Posterior cingulate gyrus (tissue), 11 donors: ENCODE measurements at regions not wholly inside any gene's neighbourhood (a gene's known extent, or its start where the extent isn't known, plus 50 kb on each side); places are given as distances from the start of the nearest gene placed in this dataset.
A peak's percentile ranks its signal among the peaks of the same experiment; 100 is the strongest.

Source experiments
- DNase-seq, 10 donors: peaks; one replicate each; pipeline versions ENCODE4 v3.0.0 to v3.0.0-alpha.2; 2020 to 2021; ENCODE audit warnings: mixed read lengths in 3 of 10
- intact Hi-C: fragments of 100-400 bp; cut with DNase I; formaldehyde crosslinking; loops from one replicate; pipeline ENCODE4 v1.15.1; 2023

DNA sequence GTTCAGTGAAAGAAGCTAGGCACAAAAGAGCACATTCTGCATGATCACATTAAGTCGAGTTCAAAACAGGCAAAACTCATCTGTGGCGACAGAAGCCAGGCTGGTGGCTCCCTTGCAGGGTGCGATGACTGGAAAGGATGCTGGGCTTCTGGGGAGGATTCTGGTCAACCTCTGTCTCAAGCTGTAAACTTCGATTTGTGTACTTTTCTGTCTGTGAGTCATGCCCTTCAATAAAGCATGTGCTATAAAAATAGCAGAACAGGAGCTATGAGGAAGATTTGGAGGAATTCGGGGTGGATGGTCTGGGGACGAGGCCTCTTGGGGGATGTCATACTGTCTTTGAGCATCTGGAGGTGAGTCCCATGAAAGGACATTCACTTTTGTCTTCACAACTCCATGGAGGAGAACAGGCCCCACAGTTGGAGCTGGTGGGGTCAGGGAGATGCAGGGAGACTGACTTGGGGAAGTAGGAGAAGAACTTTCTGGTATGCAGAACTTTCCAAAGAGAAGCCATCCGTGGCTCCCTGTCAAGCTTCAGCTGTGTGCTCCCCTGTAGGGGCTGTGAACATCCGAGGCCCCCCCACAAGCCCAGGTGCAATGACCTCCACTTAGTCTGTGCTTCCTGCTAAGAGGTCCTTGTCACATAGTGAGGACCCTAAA is 77.8 kb upstream of the LINC01488 start:
- intact Hi-C loops: no loop called here
- peak in 1 of 10 donors; percentile 52 for DNase-seq

DNA sequence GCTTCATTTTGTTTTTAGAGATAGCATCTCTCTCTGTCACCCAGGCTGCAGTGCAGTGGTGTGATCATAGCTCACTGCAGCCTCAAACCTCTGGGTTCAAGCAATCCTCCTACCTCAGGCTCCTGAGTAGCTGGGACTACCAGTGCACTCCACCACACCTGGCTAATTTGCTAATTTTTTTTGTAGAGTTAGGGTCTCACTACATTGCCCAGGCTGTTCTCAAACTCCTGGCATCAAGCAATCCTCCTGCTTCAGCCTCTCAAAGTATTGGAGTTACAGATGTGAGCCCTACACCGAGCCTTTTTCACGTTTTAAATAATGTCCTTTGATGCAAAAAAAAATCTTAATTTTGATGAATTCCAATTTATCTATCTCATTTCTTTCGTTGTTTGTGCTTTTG is 75.4 kb upstream of the LINC01488 start:
- intact Hi-C loops: no loop called here
- no peak for DNase-seq

DNA sequence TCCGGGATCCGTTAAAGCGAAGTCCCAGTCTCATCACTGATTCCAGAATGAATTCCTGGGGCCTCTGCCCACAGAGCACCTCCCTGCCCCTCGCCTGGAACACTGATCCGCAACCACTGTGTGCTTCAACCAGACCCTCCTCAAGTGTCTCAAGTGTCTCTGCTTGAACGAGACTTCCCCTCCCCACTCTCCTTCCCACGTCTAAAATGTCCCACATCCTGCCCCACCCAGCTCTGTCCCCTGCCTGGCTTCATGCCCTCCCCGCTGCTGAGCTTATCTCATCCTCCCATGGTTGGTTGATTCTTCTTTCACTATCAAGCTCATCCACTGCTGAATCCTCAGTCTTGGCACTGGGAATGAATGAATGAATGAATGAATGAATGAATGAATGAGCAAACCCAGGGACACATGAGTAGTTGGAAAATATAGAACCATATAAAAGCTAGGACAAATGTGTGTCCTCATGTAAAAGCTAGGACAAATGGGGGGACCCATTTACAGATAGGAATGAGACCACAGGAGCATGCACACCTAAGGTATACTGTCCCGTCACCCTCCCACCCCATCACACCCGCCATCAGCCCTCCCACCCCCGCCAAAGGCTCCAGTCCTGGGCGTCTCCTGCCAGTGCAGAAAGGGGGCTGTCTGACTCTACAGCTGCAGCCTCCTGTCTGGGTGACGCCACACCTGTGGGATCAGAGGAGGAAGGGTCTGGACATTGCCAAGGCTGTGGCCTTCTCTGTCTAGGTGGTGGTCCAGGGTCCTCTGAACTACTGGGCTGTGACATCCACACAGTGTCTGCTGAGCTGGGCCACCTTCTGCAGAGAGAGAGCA is 71.4 kb upstream of the LINC01488 start:
- intact Hi-C loops: no loop called here
- peak in 1 of 10 donors; percentile 33 for DNase-seq

- intact Hi-C loops: no loop called here
- no peak for DNase-seq
Measured at GRCh38 chr11:69411257-69411924, 70.1 kb upstream of the LINC01488 start.

DNA sequence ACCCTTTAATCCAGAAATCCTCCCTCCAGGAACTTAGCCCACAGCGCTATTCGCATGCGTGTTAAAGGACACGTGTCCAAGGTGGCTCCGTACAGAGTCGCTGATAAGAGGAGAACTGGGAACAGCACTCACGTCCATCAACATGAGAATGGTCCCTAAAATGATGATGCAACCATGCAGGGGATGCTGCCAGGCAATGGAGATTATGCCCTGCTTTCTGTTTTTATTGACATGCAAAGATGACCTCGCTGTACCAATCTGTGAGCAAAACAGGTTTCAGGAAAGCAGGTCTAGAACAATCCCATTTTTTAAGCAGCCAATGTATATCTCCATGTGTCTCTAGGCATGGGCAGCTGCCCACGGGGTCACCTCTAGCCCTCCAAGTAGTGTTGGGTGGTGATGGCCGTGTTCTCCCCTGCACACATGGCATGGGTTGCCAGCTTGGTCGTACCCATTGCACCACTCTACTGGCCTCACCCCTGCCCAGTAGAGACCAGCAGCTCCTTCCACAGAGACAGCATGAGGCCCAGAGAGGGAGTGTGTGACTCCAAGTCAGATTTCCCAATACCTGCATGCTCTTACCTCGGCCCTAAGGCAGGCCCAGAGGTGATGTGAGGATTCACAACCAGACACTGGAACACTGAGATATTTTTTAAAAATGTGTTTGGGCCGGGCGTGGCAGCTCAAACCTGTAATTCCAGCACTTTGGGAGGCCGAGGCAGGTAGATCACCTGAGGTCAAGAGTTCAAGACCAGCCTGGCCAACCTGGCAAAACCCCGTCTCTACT is 68.3 kb upstream of the LINC01488 start:
- DNase-seq: peak in 2 of 10 donors; percentile 29 to 52
- intact Hi-C loops: no loop called here

- DNase-seq: no peak
- intact Hi-C loops: no loop called here
Measured at GRCh38 chr11:69413993-69414392, 67.5 kb upstream of the LINC01488 start.

GRCh38 chr11:69414773-69415187 is 66.7 kb upstream of the LINC01488 start:
- DNase-seq: peak in 5 of 10 donors; percentile 17 to 78 (median 25)

GRCh38 chr11:69415411-69416142 is 65.9 kb upstream of the LINC01488 start:
- intact Hi-C loops: no loop called here
- peak in 2 of 10 donors; percentile 53 to 81 for DNase-seq

More at GRCh38 chr11:69414773-69415187, 66.7 kb upstream of the LINC01488 start:
- intact Hi-C loops: no loop called here

DNA sequence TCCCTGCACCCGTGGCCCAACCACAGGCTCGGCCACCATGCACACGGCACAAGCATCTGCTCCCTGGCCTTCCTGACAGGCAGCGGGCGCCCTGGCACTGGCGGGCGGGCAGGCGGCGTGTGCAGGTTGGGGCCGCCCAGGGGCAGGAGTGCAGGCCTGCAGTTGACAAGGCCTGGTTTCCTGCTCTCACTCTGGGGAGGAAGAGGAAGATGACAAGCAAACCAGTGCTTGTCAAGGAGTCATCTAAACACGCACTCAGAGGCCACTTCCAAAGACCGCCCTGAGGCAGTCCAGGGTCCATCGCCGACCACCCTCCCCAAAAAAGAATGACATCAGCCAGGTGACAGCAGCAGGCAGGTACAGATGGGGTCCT is 65.3 kb upstream of the LINC01488 start:
- peak in 2 of 10 donors; percentile 37 to 75 for DNase-seq

GRCh38 chr11:69416762-69417698 is 64.4 kb upstream of the LINC01488 start:
- intact Hi-C loops: no loop called here
- peak in 3 of 10 donors; percentile 6 to 62 (median 30) for DNase-seq

More for the DNA sequence above, 65.3 kb upstream of the LINC01488 start:
- intact Hi-C loops: no loop called here

DNA sequence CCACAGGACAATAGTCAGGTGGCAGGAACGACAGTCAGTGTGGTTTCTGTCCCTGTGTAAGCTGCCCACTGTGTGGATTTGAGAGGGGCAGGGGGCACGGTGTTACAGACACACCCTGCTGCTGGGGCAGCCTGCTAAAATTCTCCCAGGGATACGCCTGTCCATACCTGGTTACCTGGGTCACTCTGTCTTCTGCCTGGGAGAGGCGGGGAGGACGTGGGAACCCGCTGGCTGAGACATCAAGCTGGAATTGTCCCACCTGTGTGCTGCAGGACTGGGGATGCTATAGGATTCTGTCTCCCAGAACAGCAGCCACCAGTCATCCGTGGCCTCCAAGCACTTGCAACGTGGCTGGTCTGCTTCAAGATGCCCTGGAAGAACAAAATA is 63.8 kb upstream of the LINC01488 start:
- peak in 2 of 10 donors; percentile 31 to 63 for DNase-seq
- intact Hi-C loops: no loop called here

DNA sequence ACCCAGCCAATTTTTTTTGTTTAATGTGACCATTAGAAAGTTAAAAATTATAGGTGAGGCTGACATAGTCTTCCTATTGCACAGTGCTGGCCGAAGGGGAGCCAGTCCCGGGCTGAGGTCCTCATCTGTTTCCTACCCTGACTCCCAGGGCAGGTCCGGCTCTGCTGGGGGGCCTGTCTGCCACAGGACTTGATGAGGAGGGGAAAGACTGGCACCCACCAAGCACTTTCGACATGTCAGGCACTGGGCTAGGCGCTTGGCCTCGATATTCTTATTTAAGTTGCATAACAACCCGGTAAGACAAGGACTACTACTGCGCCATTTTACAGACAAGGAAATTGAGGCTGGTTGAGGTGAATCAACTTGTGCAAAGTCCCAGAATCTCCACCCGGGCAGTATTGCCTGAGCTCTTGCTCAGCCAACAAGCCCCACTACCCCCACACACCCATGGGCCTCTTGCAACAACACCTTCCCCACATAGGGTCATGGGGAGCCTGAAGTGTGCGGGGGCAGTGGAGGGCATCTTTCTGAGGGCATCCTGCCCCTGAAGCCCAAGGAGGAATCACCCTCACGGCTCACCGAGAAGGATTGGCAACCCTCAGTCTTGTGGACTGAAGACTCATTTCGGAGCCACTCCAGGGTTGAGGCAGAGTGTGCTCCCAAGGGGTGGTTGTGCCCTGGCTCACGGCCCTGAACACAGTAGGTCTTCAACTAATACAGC is 62.7 kb upstream of the LINC01488 start:
- intact Hi-C loops: no loop called here
- peak in 2 of 10 donors; percentile 56 to 74 for DNase-seq

GRCh38 chr11:69419662-69420395 is 61.6 kb upstream of the LINC01488 start:
- peak in 3 of 10 donors; percentile 47 to 75 (median 48) for DNase-seq
- intact Hi-C loops: no loop called here

DNA sequence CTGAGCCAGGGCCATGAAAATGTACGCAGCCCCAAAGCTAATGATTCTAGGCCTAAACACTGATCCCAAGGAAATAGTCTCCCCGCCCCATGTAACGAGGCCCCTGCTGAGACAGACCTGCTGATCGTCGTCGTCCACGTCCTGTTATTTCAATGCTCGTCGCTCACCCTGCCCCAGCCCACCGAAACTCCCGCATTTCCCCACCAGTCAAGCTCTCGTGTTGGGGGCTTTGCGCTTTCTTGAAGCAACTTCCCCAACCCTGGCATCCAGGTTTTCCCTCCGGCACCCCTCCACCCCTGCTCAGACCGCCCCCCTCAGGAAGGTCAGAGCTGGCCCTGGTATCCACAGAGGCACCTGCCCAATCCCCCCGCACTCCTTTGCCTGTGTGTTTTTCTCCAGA is 58.8 kb upstream of the LINC01488 start:
- DNase-seq: peak in 2 of 10 donors; percentile 22 to 39
- intact Hi-C loops: no loop called here

- DNase-seq: peak in 2 of 10 donors; percentile 15 to 39
- intact Hi-C loops: no loop called here
Measured at GRCh38 chr11:69423181-69423580, 58.3 kb upstream of the LINC01488 start.

DNA sequence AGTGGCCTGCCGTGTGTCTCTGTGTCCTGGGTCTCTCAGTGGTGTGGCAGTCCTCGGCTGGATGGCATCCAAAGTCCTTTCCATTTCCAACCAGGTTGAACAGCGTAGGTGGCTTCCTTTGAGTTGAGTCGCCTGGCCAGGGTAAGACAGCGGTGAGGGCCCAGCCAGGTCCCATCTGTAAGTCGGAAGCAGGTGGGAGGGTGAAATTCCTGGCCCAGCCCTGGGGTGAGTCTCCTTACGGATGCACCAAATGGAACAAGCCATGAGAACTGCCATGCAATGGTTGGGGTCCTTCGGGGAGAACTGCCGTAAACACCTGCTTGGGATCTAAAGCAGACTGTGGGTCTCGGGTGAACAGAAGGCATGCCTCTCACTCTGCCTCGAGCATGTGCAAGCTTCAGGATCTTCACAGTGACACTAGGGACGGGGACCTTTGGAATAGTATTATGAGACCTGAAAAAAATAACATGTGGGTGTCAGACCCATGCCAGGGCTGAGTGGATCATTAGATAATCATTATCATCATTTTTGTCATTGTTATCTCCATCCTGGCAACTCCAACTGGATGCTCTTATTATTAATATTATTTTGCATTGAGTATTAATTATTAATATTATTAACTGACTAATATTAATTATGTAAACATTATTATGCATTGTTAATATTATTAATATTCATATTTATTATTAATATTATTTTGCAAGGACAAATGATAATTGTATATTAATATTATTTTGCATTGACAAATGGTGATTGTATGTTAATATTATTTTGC is 57.7 kb upstream of the LINC01488 start:
- intact Hi-C loops: no loop called here
- DNase-seq: peak in 3 of 10 donors; percentile 27 to 69 (median 66)
